Peyer's patch (tissue), 4 donors: ENCODE measurements at regions not wholly inside any gene's neighbourhood (a gene's known extent, or its start where the extent isn't known, plus 50 kb on each side); places are given as distances from the start of the nearest gene placed in this dataset.

Source experiments
- DNase-seq, 3 donors: peaks; one replicate each; pipeline ENCODE4 v3.0.0-alpha.2; 2017 to 2019
- H3K27ac ChIP-seq, 4 donors: fragments of 200-600 bp; sonication (generic); one replicate each; pipeline ENCODE4 v1.5.1; 2016 to 2019
- H3K27me3 ChIP-seq, 2 donors: fragments of 200-600 bp; sonication (generic); one replicate each; pipeline ENCODE4 v1.5.1; 2019
- H3K36me3 ChIP-seq, 3 donors: fragments of 200-600 bp; sonication (generic); one replicate each; pipeline ENCODE4 v1.5.1; 2016 to 2019
- H3K4me1 ChIP-seq, 4 donors: fragments of 200-600 bp; sonication (generic); one replicate each; pipeline ENCODE4 v1.5.1; 2016 to 2019
- H3K4me3 ChIP-seq, 4 donors: fragments of 200-600 bp; sonication (generic); 1 replicate in 3 of 4; 2 replicates in 1 of 4; pipeline ENCODE4 v1.5.1; 2016 to 2019; ENCODE audit warnings: mild to moderate bottlenecking in 1 of 4
- H3K9me3 ChIP-seq, 4 donors: fragments of 200-600 bp; sonication (generic); one replicate each; pipeline ENCODE4 v1.5.1; 2016 to 2019; ENCODE audit warnings: mild to moderate bottlenecking in 1 of 4
- POLR2A ChIP-seq, 2 donors: fragments of 450-650 bp; IDR thresholded peaks; one replicate each; pipeline ENCODE4 v1.5.1; 2017; ENCODE audit warnings: antibody characterized with exemption in 2 of 2, mild to moderate bottlenecking in 2 of 2, moderate library complexity in 2 of 2
- TF ChIP-seq, protein P1 (sequence below), 6 experiments: fragments of 450-650 bp in 4 of 6; fragments of 200-600 bp in 2 of 6; sonication (generic) in 1 of 6; IDR thresholded peaks; one replicate each; pipeline ENCODE4 v1.5.1; 2017 to 2019; ENCODE audit warnings: antibody characterized with exemption in 6 of 6, mild to moderate bottlenecking in 3 of 6, moderate library complexity in 1 of 6

DNA sequence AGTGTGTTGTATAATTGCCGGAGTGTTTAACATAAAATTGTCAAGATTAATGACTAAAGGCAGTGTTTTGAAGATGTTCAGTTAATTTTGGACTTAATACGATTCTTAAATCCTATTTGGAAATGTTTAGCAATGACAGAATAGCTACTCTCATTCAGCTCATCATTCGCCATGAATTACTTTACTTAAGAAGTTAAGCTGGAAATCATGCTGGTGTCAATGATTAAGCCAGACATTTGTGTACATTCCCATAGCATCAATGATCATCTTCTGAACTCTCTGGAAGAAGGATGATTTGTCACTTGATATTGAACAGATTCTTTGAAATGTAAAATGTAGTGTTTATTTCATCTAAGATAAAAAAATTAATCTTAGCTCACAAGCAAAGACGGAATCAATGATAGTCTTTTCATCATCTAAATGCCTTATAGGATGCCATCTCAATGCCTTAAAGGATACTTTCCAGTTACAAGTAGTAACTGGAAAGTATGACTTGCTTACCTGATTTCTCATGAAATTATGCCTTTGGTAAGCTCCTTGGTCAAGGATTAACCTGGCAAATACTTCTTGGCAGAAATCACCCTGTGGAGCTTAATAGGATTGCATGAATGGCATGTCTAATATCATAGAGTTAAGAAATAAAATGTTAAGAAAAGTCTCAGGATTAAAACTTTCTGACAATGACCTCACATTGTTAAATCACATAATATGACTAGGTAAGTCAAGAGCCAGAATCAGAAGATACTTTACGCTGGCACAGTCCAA is 515.5 kb upstream of the AGA start:
- no peak for TF ChIP-seq POLR2A (IDR thresholded peaks at IDR 0.05)
- TF ChIP-seq, protein P1, sequence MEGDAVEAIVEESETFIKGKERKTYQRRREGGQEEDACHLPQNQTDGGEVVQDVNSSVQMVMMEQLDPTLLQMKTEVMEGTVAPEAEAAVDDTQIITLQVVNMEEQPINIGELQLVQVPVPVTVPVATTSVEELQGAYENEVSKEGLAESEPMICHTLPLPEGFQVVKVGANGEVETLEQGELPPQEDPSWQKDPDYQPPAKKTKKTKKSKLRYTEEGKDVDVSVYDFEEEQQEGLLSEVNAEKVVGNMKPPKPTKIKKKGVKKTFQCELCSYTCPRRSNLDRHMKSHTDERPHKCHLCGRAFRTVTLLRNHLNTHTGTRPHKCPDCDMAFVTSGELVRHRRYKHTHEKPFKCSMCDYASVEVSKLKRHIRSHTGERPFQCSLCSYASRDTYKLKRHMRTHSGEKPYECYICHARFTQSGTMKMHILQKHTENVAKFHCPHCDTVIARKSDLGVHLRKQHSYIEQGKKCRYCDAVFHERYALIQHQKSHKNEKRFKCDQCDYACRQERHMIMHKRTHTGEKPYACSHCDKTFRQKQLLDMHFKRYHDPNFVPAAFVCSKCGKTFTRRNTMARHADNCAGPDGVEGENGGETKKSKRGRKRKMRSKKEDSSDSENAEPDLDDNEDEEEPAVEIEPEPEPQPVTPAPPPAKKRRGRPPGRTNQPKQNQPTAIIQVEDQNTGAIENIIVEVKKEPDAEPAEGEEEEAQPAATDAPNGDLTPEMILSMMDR (IDR thresholded peaks at IDR 0.05), result no peak
- DNase-seq, result no peak
- no peaks in the 10 kb centered on the region for H3K36me3 ChIP-seq
- H3K27ac ChIP-seq, result no peak overlapping the region
- H3K4me3 ChIP-seq, result no peak overlapping the region
- H3K9me3 ChIP-seq, result no peaks in the 10 kb centered on the region
- no peaks in the 10 kb centered on the region for H3K27me3 ChIP-seq
- H3K4me1 ChIP-seq, result no peaks in the 10 kb centered on the region

DNA sequence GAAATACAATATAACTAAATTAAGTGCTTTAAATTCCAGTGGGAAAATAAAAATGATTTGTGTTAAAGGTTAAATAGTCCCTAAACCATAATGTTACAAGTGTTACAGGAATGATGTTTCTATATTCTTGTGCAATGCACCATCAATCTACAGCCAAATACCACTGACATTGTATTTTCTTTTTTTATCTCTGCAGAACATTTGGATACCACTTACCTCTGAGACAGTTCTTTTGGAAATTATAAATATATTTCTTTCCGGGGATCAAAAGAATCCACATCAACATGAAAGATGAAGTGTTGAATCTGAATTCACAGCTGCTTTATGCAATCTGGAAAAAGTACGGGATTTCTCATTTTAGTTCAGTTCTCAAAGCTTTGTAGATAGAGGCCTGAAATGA is 518.3 kb upstream of the AGA start:
- Histone ChIP-seq H3K27ac (no peak overlapping the region), H3K9me3 (no peaks in the 10 kb centered on the region), H3K4me1 (no peaks in the 10 kb centered on the region), H3K36me3 (no peaks in the 10 kb centered on the region), H3K27me3 (no peaks in the 10 kb centered on the region), H3K4me3 (no peak overlapping the region)
- DNase-seq, result no peak
- TF ChIP-seq, protein P1 (IDR thresholded peaks at IDR 0.05), result no peak
- TF ChIP-seq POLR2A (IDR thresholded peaks at IDR 0.05), result no peak

DNA sequence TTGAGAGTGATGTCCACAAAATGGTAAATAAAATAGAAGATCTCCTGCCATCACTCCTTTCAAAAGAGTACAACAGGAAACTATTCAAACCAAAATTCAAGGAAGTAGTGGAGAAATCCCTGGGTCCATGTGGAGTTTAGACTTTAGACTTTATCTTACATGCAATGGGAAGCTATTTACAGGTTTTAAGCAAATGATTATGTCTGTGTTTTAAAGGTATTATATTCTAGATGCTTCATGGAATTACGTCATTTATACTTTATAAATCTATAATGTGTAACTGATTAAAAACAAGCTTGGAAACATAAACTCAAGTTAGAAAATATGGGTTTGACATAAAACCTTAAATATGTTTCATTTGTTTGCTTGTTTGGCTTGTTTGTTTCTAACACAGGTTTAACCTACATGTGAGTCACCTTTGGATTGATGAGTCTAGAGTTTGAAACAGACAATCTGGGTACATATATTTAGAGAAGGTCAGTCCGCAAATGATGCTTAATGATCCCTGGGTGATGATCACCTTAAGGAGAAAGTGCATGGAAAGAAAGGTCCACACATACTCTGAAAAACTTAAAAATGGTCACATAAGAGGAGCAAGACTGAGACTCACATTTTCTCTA is 519.6 kb upstream of the AGA start:
- no peak overlapping the region for H3K27ac ChIP-seq
- no peaks in the 10 kb centered on the region for H3K4me1 ChIP-seq
- no peaks in the 10 kb centered on the region for H3K36me3 ChIP-seq
- TF ChIP-seq, protein P1 (IDR thresholded peaks at IDR 0.05), result no peak
- TF ChIP-seq POLR2A (IDR thresholded peaks at IDR 0.05), result no peak
- H3K4me3 ChIP-seq, result no peak overlapping the region
- DNase-seq, result no peak
- no peaks in the 10 kb centered on the region for H3K27me3 ChIP-seq
- H3K9me3 ChIP-seq, result no peaks in the 10 kb centered on the region

DNA sequence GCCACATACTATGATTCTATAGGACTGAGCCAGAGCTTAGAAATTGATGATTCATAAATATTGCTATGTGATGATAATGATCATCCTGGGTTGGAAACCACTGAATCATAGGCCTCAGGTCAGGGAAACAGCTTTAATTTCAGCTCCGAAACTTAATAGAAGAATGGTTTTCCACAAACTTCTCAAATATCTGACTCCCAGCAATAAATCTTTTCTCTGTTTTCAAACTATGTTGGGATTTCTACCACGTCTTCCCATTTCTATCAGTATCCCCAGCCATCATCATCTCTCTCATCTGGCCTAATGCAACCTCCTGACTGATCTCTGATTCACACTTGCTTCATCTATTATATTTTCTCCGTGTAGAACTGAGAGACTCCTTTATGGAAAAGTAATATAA is 521.8 kb upstream of the AGA start:
- H3K27ac ChIP-seq, result no peak overlapping the region
- H3K36me3 ChIP-seq, result no peaks in the 10 kb centered on the region
- no peaks in the 10 kb centered on the region for H3K4me1 ChIP-seq
- no peak for DNase-seq
- no peaks in the 10 kb centered on the region for H3K9me3 ChIP-seq
- no peaks in the 10 kb centered on the region for H3K27me3 ChIP-seq
- TF ChIP-seq POLR2A (IDR thresholded peaks at IDR 0.05), result no peak
- TF ChIP-seq, protein P1 (IDR thresholded peaks at IDR 0.05), result no peak
- no peak overlapping the region for H3K4me3 ChIP-seq

DNA sequence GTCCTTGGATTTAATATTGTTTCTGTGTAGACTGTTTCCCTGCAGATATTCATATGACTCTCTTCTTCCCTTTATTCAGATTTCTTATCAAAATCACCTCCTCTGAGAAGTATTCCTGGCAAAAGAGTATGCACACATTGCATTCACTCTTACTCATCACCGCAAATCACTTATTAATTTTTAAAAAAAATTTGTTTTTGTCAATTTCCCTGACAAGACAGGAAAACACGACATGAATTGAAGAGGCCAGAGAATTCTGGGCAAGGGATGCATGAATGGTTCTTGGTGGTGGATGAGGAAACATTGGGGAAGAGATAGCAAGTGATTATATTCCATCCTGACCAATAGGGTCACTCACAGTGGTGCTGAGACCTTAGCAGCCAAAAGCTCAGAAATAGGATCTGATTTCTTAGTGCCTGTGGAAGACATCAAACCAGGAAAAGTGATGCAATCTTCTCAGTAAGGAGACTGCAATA is 522.5 kb upstream of the AGA start:
- Histone ChIP-seq H3K27me3 (no peaks in the 10 kb centered on the region), H3K27ac (no peak overlapping the region), H3K36me3 (no peaks in the 10 kb centered on the region), H3K4me3 (no peak overlapping the region), H3K9me3 (no peaks in the 10 kb centered on the region), H3K4me1 (no peaks in the 10 kb centered on the region)
- TF ChIP-seq POLR2A (IDR thresholded peaks at IDR 0.05), result no peak
- TF ChIP-seq, protein P1 (IDR thresholded peaks at IDR 0.05), result no peak
- no peak for DNase-seq
